ENCODE measurements at regions not wholly inside any gene's neighbourhood (a gene's known extent, or its start where the extent isn't known, plus 50 kb on each side); places are given as distances from the start of the nearest gene placed in this dataset.

- Histone ChIP-seq H3K36me3 (replicated peaks) (no peaks in the 10 kb centered on the region), H3K27me3 (replicated peaks) (no peaks in the 10 kb centered on the region), H3K4me3 (ENCODE audit: low read depth, low read length) (no peak overlapping the region), H3K27ac (no peak overlapping the region)
- no peak for DNase-seq
- TF ChIP-seq, protein P1, sequence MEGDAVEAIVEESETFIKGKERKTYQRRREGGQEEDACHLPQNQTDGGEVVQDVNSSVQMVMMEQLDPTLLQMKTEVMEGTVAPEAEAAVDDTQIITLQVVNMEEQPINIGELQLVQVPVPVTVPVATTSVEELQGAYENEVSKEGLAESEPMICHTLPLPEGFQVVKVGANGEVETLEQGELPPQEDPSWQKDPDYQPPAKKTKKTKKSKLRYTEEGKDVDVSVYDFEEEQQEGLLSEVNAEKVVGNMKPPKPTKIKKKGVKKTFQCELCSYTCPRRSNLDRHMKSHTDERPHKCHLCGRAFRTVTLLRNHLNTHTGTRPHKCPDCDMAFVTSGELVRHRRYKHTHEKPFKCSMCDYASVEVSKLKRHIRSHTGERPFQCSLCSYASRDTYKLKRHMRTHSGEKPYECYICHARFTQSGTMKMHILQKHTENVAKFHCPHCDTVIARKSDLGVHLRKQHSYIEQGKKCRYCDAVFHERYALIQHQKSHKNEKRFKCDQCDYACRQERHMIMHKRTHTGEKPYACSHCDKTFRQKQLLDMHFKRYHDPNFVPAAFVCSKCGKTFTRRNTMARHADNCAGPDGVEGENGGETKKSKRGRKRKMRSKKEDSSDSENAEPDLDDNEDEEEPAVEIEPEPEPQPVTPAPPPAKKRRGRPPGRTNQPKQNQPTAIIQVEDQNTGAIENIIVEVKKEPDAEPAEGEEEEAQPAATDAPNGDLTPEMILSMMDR (IDR thresholded peaks at IDR 0.05; ENCODE audit: low read depth, low read length, missing control alignments), result no peak
- in situ Hi-C loops (cut with HindIII; ENCODE audit: low pct_ligation_motif_present, low sequenced_read_pairs), result no loop called here
These were observed 303.2 kb upstream of the KCND2 start for GRCh38 chr7:119969763-119970162.

- TF ChIP-seq, protein P1 (IDR thresholded peaks at IDR 0.05; ENCODE audit: low read depth, low read length, missing control alignments), result no peak
- no peak overlapping the region for H3K27ac ChIP-seq
- in situ Hi-C loops (cut with HindIII; ENCODE audit: low pct_ligation_motif_present, low sequenced_read_pairs), result no loop called here
These were observed 298.0 kb upstream of the KCND2 start for GRCh38 chr7:119974972-119975371.

GRCh38 chr7:119982884-119983283 is 290.1 kb upstream of the KCND2 start:
- in situ Hi-C loops (cut with HindIII; ENCODE audit: low pct_ligation_motif_present, low sequenced_read_pairs), result no loop called here
- Histone ChIP-seq H3K27me3 (replicated peaks) (no peaks in the 10 kb centered on the region), H3K4me3 (ENCODE audit: low read depth, low read length) (no peak overlapping the region), H3K27ac (no peak overlapping the region), H3K36me3 (replicated peaks) (no peaks in the 10 kb centered on the region)
- DNase-seq, result no peak
- TF ChIP-seq, protein P1 (IDR thresholded peaks at IDR 0.05; ENCODE audit: low read depth, low read length, missing control alignments), result no peak

More at GRCh38 chr7:119974972-119975371, 298.0 kb upstream of the KCND2 start:
- no peak overlapping the region for H3K4me3 ChIP-seq (ENCODE audit: low read depth, low read length)
- DNase-seq, result no peak
- H3K36me3 ChIP-seq (replicated peaks), result no peaks in the 10 kb centered on the region
- H3K27me3 ChIP-seq (replicated peaks), result no peaks in the 10 kb centered on the region

- Histone ChIP-seq H3K36me3 (replicated peaks) (no peaks in the 10 kb centered on the region), H3K27ac (no peak overlapping the region), H3K27me3 (replicated peaks) (no peaks in the 10 kb centered on the region), H3K4me3 (ENCODE audit: low read depth, low read length) (no peak overlapping the region)
- in situ Hi-C loops (cut with HindIII; ENCODE audit: low pct_ligation_motif_present, low sequenced_read_pairs), result no loop called here
- DNase-seq, result no peak
- TF ChIP-seq, protein P1 (IDR thresholded peaks at IDR 0.05; ENCODE audit: low read depth, low read length, missing control alignments), result no peak
These were observed 289.5 kb upstream of the KCND2 start for GRCh38 chr7:119983468-119983867.

- DNase-seq, result no peak
These were observed 288.7 kb upstream of the KCND2 start for GRCh38 chr7:119984247-119984646.

DNA sequence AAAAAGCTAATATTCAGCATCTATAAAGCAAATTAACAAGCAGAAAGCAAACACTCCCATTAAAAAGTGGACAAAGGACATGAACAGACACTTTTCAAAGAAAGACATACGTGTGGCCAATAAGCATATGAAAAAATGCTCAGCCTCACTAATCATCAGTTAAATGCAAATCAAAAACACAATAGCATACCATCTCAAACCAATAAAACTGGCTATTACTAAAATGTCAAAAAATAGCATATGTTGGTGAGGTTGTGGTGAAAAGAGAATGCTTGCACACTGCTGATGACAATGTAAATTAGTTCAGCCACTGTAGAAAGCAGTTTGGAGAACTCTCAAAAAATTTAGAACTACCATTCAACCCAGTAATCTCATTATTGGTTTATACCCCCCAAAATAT is 284.6 kb upstream of the KCND2 start:
- H3K4me3 ChIP-seq (ENCODE audit: low read depth, low read length), result no peak overlapping the region
- in situ Hi-C loops (cut with HindIII; ENCODE audit: low pct_ligation_motif_present, low sequenced_read_pairs), result no loop called here
- DNase-seq, result no peak
- H3K27me3 ChIP-seq (replicated peaks), result no peaks in the 10 kb centered on the region
- H3K36me3 ChIP-seq (replicated peaks), result no peaks in the 10 kb centered on the region
- TF ChIP-seq, protein P1 (IDR thresholded peaks at IDR 0.05; ENCODE audit: low read depth, low read length, missing control alignments), result no peak
- H3K27ac ChIP-seq, result no peak overlapping the region

More at GRCh38 chr7:119984247-119984646, 288.7 kb upstream of the KCND2 start:
- TF ChIP-seq, protein P1 (IDR thresholded peaks at IDR 0.05; ENCODE audit: low read depth, low read length, missing control alignments), result no peak
- Histone ChIP-seq H3K36me3 (replicated peaks) (no peaks in the 10 kb centered on the region), H3K27ac (no peak overlapping the region), H3K4me3 (ENCODE audit: low read depth, low read length) (no peak overlapping the region), H3K27me3 (replicated peaks) (no peaks in the 10 kb centered on the region)
- in situ Hi-C loops (cut with HindIII; ENCODE audit: low pct_ligation_motif_present, low sequenced_read_pairs), result no loop called here

Measured in brain microvascular endothelial cell (primary cell).